Prostate gland (tissue), 2 donors: ENCODE measurements at regions not wholly inside any gene's neighbourhood (a gene's known extent, or its start where the extent isn't known, plus 50 kb on each side); places are given as distances from the start of the nearest gene placed in this dataset. TPM values are rescaled to one million over a fixed set of nuclear protein-coding genes. Genes with fewer than 3 reads are reported as not detected.

Experiments used
- DNase-seq: peaks from one replicate; pipeline ENCODE4 v3.0.0-alpha.2; 2019; ENCODE audit warnings: low spot score
- H3K27ac ChIP-seq, 2 donors: fragments of 200-600 bp; sonication (generic); 2 replicates each; pipeline ENCODE4 v1.5.1; 2017 to 2019
- H3K27me3 ChIP-seq: fragments of 200-600 bp; sonication (generic); replicated peaks from 2 replicates; pipeline ENCODE4 v1.5.1; 2019; ENCODE audit not compliant: insufficient read depth
- H3K36me3 ChIP-seq, 2 donors: fragments of 200-600 bp; sonication (generic); 1 replicate in 1 of 2; 2 replicates in 1 of 2; pipeline versions ENCODE4 v1.5.1 to v1.8.1; 2017 to 2019
- H3K4me1 ChIP-seq: fragments of 200-600 bp; sonication (generic); replicated peaks from 2 replicates; pipeline ENCODE4 v1.5.1; 2019
- H3K4me3 ChIP-seq, 2 donors: fragments of 200-600 bp; sonication (generic); 2 replicates each; pipeline ENCODE4 v1.5.1; 2017 to 2019
- H3K9me3 ChIP-seq: fragments of 200-600 bp; sonication (generic); 2 replicates; pipeline ENCODE4 v1.5.1; 2017
- POLR2A ChIP-seq: fragments of 450-650 bp; IDR thresholded peaks from one replicate; pipeline ENCODE4 v1.6.1; 2016; ENCODE audit warnings: antibody characterized with exemption, mild to moderate bottlenecking
- POLR2AphosphoS5 ChIP-seq: sonication (generic); formaldehyde crosslinking; IDR thresholded peaks from one replicate; pipeline ENCODE4 v1.6.1; 2017; ENCODE audit warnings: antibody characterized with exemption
- WGBS: methylation state at CpG from one replicate; pipeline ENCODE4 v1.1.5; 2018; 5-methylcytosine and 5-hydroxymethylcytosine counted together
- intact Hi-C: fragments of 100-400 bp; cut with DNase I; formaldehyde crosslinking; loops from one replicate; pipeline ENCODE4 v1.14.2; 2022
- microRNA-seq: library from miRNA; unstranded; fragments of <30 nt; microRNA quantifications from one replicate; pipeline ENCODE4, GENCODE V29; 2016
- small RNA-seq, 2 donors: library from RNA; depleted of rRNA; stranded (forward); fragments of <200 nt; gene quantifications; one replicate each; pipeline ENCODE3, GENCODE V24; 2016
- TF ChIP-seq, protein P1 (sequence below), 4 experiments: fragments of 200-600 bp in 2 of 4; fragments of 450-650 bp in 2 of 4; sonication (generic) in 2 of 4; IDR thresholded peaks; 1 replicate in 3 of 4; 2 replicates in 1 of 4; pipeline ENCODE4 v1.5.1; 2016 to 2019; ENCODE audit warnings: antibody characterized with exemption in 4 of 4, mild to moderate bottlenecking in 2 of 4, moderate library complexity in 2 of 4

DNA sequence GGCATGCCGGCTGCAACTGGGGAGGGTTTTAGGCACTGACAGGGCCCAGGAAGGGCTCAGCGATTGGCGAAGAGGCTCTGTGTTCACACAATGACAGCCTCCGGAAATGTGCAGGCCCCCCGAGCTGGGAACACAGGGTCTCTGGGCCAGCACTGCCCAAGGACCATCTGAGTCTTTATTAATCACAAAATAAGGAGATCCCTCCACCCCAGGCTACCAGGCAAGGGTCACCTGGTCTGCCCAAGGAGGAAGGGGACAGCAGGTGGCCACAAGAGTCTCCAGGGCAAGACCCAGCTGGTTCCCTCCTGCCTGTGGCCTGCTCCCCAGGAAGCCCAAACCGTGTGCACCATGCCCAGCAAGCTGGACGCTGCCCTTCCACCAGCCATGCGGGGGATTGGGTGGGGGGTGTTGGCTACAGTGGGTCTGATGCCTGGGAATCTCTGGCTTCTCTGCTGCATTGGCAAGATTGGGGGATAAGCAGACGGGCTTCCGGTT, 52.1 kb upstream of the TNRC6C start:
- intact Hi-C loops = no loop called here
- H3K4me1 ChIP-seq = peaks cover 6% of the 10 kb centered on the region
- TF ChIP-seq POLR2AphosphoS5 (no peak), POLR2A (no peak)
- TF ChIP-seq, protein P1, sequence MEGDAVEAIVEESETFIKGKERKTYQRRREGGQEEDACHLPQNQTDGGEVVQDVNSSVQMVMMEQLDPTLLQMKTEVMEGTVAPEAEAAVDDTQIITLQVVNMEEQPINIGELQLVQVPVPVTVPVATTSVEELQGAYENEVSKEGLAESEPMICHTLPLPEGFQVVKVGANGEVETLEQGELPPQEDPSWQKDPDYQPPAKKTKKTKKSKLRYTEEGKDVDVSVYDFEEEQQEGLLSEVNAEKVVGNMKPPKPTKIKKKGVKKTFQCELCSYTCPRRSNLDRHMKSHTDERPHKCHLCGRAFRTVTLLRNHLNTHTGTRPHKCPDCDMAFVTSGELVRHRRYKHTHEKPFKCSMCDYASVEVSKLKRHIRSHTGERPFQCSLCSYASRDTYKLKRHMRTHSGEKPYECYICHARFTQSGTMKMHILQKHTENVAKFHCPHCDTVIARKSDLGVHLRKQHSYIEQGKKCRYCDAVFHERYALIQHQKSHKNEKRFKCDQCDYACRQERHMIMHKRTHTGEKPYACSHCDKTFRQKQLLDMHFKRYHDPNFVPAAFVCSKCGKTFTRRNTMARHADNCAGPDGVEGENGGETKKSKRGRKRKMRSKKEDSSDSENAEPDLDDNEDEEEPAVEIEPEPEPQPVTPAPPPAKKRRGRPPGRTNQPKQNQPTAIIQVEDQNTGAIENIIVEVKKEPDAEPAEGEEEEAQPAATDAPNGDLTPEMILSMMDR (IDR thresholded peaks at IDR 0.05) = no peak
- no peak for DNase-seq
- H3K4me3 ChIP-seq = no peak overlapping the region
- H3K27ac ChIP-seq = no peak overlapping the region
- no peaks in the 10 kb centered on the region for H3K36me3 ChIP-seq
- H3K9me3 ChIP-seq = no peaks in the 10 kb centered on the region
- no peaks in the 10 kb centered on the region for H3K27me3 ChIP-seq
- WGBS = 85% methylated on average over 10 of the region's 10 CpGs

DNA sequence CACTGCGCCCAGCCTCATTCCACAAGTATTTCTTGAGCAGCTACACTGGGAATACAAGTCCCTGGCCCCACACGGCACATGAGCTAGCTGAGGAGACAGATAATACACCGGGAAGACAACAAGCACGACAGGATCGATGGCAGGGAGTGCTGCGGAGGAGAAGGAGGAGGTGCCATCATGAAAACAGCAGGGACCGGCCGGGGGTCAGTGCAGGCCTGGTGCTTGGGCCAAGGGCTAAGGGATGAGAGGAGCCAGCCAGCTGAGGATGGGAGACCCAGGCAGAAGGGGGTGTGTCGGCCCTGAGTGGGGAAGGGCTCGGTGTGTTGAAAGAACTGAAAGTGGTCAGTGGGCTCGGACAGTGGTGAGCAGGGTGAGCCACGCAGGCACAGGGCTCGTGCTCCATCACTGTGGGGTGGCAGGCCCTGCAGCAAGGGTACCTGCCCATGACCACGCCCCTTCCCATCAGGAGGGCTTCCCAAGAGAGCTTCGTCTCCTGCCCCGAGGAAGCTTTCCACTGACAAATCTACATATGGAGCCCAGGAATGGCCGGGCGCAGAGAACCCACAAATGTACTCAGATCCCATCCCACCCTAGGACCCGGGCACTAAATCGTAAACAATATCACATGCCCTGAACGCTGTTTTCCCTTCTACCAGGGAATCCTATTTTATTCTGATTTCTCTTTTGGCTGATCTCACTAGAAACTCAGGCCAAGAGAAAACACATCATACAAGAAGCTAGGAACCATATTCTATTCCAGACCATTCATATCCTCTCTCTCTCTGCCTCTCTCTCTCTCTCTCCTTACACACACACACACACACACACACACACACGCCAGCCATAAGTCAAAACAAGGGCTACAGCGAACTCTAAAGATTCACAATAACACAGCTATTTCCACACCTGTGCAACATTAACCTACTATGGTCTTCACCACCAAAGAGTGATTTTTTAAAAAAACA, 50.7 kb upstream of the TNRC6C start:
- 93% methylated on average over 23 of the region's 23 CpGs for WGBS
- DNase-seq = no peak

DNA sequence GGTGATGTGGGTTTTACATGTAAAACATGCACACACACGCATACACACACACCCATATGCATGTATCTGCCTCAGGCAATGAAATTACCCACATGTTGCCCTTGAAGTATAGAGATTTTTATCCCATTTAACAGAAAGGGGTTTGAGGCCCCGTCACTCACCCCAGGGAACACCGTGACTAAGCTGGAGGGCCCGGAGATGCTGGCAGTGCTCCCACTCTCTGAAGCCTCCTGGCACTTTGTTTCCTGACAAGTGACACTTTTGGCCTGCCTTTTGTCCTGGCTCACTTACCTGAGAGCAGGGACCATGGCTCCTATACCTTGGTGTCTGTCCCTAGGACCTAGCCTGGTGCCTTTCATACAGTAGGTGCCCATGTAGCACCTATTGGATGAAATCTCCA, 50.0 kb upstream of the TNRC6C start:
- DNase-seq = no peak
- 70% methylated on average over 4 of the region's 4 CpGs for WGBS
- intact Hi-C loops = no loop called here
- H3K4me3 ChIP-seq = no peak overlapping the region
- H3K9me3 ChIP-seq = no peaks in the 10 kb centered on the region
- H3K4me1 ChIP-seq = peaks cover 6% of the 10 kb centered on the region
- no peaks in the 10 kb centered on the region for H3K36me3 ChIP-seq
- no peak overlapping the region for H3K27ac ChIP-seq
- no peak for TF ChIP-seq POLR2AphosphoS5
- no peak for TF ChIP-seq POLR2A
- TF ChIP-seq, protein P1 (IDR thresholded peaks at IDR 0.05) = no peak
- H3K27me3 ChIP-seq = no peaks in the 10 kb centered on the region

More for the DNA sequence above, 50.7 kb upstream of the TNRC6C start:
- H3K36me3 ChIP-seq = no peaks in the 10 kb centered on the region
- intact Hi-C loops = no loop called here
- H3K27me3 ChIP-seq = no peaks in the 10 kb centered on the region
- H3K4me1 ChIP-seq = peaks cover 6% of the 10 kb centered on the region
- TF ChIP-seq POLR2AphosphoS5 = no peak
- TF ChIP-seq, protein P1 (IDR thresholded peaks at IDR 0.05) = no peak
- no peak for TF ChIP-seq POLR2A
- no peak overlapping the region for H3K4me3 ChIP-seq
- no peaks in the 10 kb centered on the region for H3K9me3 ChIP-seq
- no peak overlapping the region for H3K27ac ChIP-seq

Small RNA genes lying in the stretch of these regions (microRNA-seq; reads per million reads assigned to microRNA genes)
- not detected for gene MIR4316

Small RNA genes lying in the stretch of these regions (small RNA-seq; reads per million reads assigned to genes)
- gene MIR4316 = 0 reads per million in 2 donors
- gene RF00019 = 0 reads per million in 2 donors
